Tibial artery (tissue), 4 donors: ENCODE measurements at regions not wholly inside any gene's neighbourhood (a gene's known extent, or its start where the extent isn't known, plus 50 kb on each side); places are given as distances from the start of the nearest gene placed in this dataset.

Source experiments
- DNase-seq, 2 donors: peaks; one replicate each; pipeline ENCODE4 v3.0.0-alpha.2; 2019
- H3K27ac ChIP-seq, 2 donors: fragments of 200-600 bp; sonication (generic) in 1 of 2; 1 replicate in 1 of 2; 2 replicates in 1 of 2; pipeline ENCODE4 v1.5.1; 2018 to 2019; ENCODE audit warnings: mild to moderate bottlenecking in 1 of 2
- H3K27me3 ChIP-seq, 2 donors: fragments of 200-600 bp; sonication (generic) in 1 of 2; one replicate each; pipeline versions ENCODE4 v1.5.1 to v1.6.0; 2016 to 2019
- H3K36me3 ChIP-seq, 3 donors: fragments of 200-600 bp; sonication (generic) in 2 of 3; one replicate each; pipeline ENCODE4 v1.5.1; 2016 to 2019; ENCODE audit warnings: mild to moderate bottlenecking in 2 of 3
- H3K4me1 ChIP-seq, 4 donors: fragments of 200-600 bp; sonication (generic) in 2 of 4; 1 replicate in 3 of 4; 2 replicates in 1 of 4; pipeline ENCODE4 v1.5.1; 2016 to 2019
- H3K4me3 ChIP-seq, 2 donors: fragments of 200-600 bp; sonication (generic) in 1 of 2; 1 replicate in 1 of 2; 2 replicates in 1 of 2; pipeline ENCODE4 v1.5.1; 2018 to 2019; ENCODE audit warnings: mild to moderate bottlenecking in 2 of 2
- H3K9me3 ChIP-seq, 3 donors: fragments of 200-600 bp; sonication (generic) in 1 of 3; one replicate each; pipeline ENCODE4 v1.5.1; 2016 to 2019
- CTCF ChIP-seq, 2 experiments: fragments of 200-600 bp in 1 of 2; fragments of 450-650 bp in 1 of 2; IDR thresholded peaks; one replicate each; pipeline ENCODE4 v1.5.1; 2017 to 2019; ENCODE audit warnings: antibody characterized with exemption in 2 of 2, mild to moderate bottlenecking in 1 of 2, moderate library complexity in 1 of 2
- intact Hi-C: fragments of 100-400 bp; cut with DNase I; formaldehyde crosslinking; loops from one replicate; pipeline ENCODE4 v1.15.0; 2023; ENCODE audit warnings: low total_unique reads

GRCh38 chr13:72638059-72638815, 89.2 kb downstream of the MZT1 start:
- DNase-seq = no peak
- H3K27ac ChIP-seq = no peak overlapping the region
- no peak for TF ChIP-seq CTCF (IDR thresholded peaks at IDR 0.05)
- no peak overlapping the region for H3K4me3 ChIP-seq
- no peaks in the 10 kb centered on the region for H3K36me3 ChIP-seq
- H3K9me3 ChIP-seq = no peaks in the 10 kb centered on the region
- H3K4me1 ChIP-seq = no peaks in the 10 kb centered on the region
- intact Hi-C loops = no loop called here
- H3K27me3 ChIP-seq = no peaks in the 10 kb centered on the region

- Histone ChIP-seq H3K36me3 (no peaks in the 10 kb centered on the region), H3K4me3 (no peak overlapping the region), H3K27me3 (no peaks in the 10 kb centered on the region), H3K27ac (no peak overlapping the region), H3K4me1 (no peaks in the 10 kb centered on the region), H3K9me3 (no peaks in the 10 kb centered on the region)
- intact Hi-C loops = no loop called here
- no peak for DNase-seq
- TF ChIP-seq CTCF (IDR thresholded peaks at IDR 0.05) = no peak
These were observed 89.9 kb downstream of the MZT1 start for GRCh38 chr13:72637561-72637960.

GRCh38 chr13:72634859-72635258, 92.6 kb downstream of the MZT1 start:
- Histone ChIP-seq H3K36me3 (no peaks in the 10 kb centered on the region), H3K4me1 (no peaks in the 10 kb centered on the region), H3K4me3 (no peak overlapping the region), H3K27me3 (no peaks in the 10 kb centered on the region), H3K9me3 (no peaks in the 10 kb centered on the region), H3K27ac (no peak overlapping the region)
- no peak for DNase-seq
- no peak for TF ChIP-seq CTCF (IDR thresholded peaks at IDR 0.05)
- intact Hi-C loops = no loop called here

GRCh38 chr13:72622546-72622945, 104.9 kb downstream of the MZT1 start:
- no peaks in the 10 kb centered on the region for H3K9me3 ChIP-seq
- H3K36me3 ChIP-seq = no peaks in the 10 kb centered on the region

GRCh38 chr13:72620874-72621273, 106.6 kb downstream of the MZT1 start:
- Histone ChIP-seq H3K27ac (no peak overlapping the region), H3K9me3 (no peaks in the 10 kb centered on the region), H3K36me3 (no peaks in the 10 kb centered on the region), H3K4me3 (no peak overlapping the region), H3K4me1 (no peaks in the 10 kb centered on the region), H3K27me3 (no peaks in the 10 kb centered on the region)
- no peak for TF ChIP-seq CTCF (IDR thresholded peaks at IDR 0.05)
- DNase-seq = no peak
- intact Hi-C loops = no loop called here

More at GRCh38 chr13:72622546-72622945, 104.9 kb downstream of the MZT1 start:
- TF ChIP-seq CTCF (IDR thresholded peaks at IDR 0.05) = no peak
- no peak for DNase-seq
- Histone ChIP-seq H3K27me3 (no peaks in the 10 kb centered on the region), H3K4me3 (no peak overlapping the region), H3K4me1 (no peaks in the 10 kb centered on the region), H3K27ac (no peak overlapping the region)
- intact Hi-C loops = no loop called here
